ENCODE measurements at regions not wholly inside any gene's neighbourhood (a gene's known extent, or its start where the extent isn't known, plus 50 kb on each side); places are given as distances from the start of the nearest gene placed in this dataset.

DNA sequence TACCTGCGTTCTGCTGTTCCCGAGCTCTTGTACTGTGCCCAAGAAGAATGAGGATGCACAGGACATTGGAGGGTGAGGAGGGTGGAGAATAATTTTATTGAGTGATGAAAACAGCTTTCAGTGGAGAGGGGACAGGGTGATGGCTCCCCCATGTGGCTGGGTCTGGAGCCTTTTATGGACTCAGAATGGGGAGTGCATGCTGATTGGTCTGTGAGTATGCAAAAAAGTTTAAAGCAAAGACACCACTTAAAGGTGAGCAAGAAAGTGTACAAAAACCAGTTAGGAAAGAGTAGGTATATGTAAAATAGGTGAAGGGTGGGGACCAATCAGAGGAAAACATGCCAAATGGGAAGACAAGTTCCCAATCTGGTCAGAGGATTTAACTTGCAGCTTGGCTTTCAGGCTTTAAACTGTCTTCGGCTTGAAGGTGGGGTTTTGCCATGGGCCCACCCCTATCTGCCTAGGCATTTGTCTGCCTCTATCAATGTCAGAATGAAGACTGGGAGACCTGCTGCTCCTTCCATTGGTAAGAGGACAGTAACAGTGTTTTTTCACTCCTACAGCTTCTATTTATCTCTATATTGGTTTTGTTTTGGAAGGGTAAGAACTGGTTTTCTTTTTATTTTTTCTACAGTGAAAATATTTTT lies 118.0 kb upstream of the RAI14 start:
- DNase-seq (no peak), FAIRE-seq (no peak)
- Histone ChIP-seq H3K4me1 (ENCODE audit: control insufficient read depth in 3 of 3, insufficient read depth in 2 of 3, low read depth in 1 of 3, low read length in 2 of 3) (no peaks in the 10 kb centered on the region), H3K9me3 (ENCODE audit: control insufficient read depth in 2 of 2, insufficient read depth in 1 of 2, low read depth in 1 of 2, low read length in 1 of 2) (peaks cover 0 to 5% of the 10 kb centered on the region in 2 donors), H3K36me3 (ENCODE audit: control insufficient read depth in 3 of 3, insufficient read depth in 2 of 3, low read depth in 1 of 3, low read length in 3 of 3) (no peaks in the 10 kb centered on the region), H3K27me3 (ENCODE audit: control insufficient read depth in 3 of 3, insufficient read depth in 3 of 3, low read length in 3 of 3) (no peaks in the 10 kb centered on the region), H3K4me3 (ENCODE audit: low read depth in 1 of 3, low read length in 3 of 3) (no peak overlapping the region), H3K27ac (ENCODE audit: low read depth in 1 of 3, low read length in 2 of 3) (no peak overlapping the region)
- WGBS, 3 donors, result 93 to 96% (median 96%) methylated on average over 3 of the region's 3 CpGs

DNA sequence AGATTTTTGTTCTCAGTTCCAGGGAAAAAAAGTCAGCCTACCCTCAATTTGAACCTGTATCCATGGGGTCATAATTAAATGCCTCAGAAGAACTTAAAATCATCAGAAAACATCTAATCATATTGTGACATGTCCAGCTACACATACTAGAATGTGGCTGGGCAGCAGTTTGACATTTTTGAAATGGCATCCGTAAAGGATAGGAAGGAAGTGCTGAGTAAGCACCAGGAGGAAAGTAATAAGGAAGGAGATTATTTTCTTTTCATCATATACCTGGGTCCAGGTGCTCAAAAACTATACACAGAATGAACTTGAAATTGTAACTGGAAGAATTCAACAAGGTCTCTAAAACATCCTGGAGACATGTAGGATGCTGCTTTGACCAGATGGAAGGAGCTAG lies 116.9 kb upstream of the RAI14 start:
- FAIRE-seq, result no peak
- 37 to 53% (median 50%) methylated on average over 1 of the region's 1 CpG for WGBS, 3 donors
- Histone ChIP-seq H3K9me3 (ENCODE audit: control insufficient read depth in 2 of 2, insufficient read depth in 1 of 2, low read depth in 1 of 2, low read length in 1 of 2) (peaks cover 0 to 14% of the 10 kb centered on the region in 2 donors), H3K4me1 (ENCODE audit: control insufficient read depth in 3 of 3, insufficient read depth in 2 of 3, low read depth in 1 of 3, low read length in 2 of 3) (no peaks in the 10 kb centered on the region), H3K27ac (ENCODE audit: low read depth in 1 of 3, low read length in 2 of 3) (no peak overlapping the region), H3K4me3 (ENCODE audit: low read depth in 1 of 3, low read length in 3 of 3) (no peak overlapping the region), H3K36me3 (ENCODE audit: control insufficient read depth in 3 of 3, insufficient read depth in 2 of 3, low read depth in 1 of 3, low read length in 3 of 3) (no peaks in the 10 kb centered on the region), H3K27me3 (ENCODE audit: control insufficient read depth in 3 of 3, insufficient read depth in 3 of 3, low read length in 3 of 3) (no peaks in the 10 kb centered on the region)
- no peak for DNase-seq

DNA sequence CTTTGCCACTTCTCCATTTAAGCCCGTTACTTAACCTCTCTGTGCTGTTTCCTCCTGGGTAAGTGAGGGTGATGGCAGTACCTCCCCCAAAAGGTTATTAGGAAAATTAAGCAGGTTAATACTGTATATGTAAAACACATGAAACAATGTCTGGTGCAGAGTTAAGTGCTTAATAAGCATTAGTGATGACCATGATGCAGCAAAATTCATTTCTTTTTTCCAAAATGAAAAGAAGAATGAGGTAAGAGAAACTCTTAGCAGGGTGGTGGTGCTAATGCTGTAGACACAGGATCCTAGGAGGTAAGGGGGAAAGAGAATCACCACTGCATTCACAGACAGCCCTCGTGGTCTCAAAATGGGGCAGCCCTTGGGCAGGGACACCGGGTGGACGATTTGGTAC lies 115.1 kb upstream of the RAI14 start:
- Histone ChIP-seq H3K9me3 (ENCODE audit: control insufficient read depth in 2 of 2, insufficient read depth in 1 of 2, low read depth in 1 of 2, low read length in 1 of 2) (peaks cover 0 to 29% of the 10 kb centered on the region in 2 donors), H3K4me1 (ENCODE audit: control insufficient read depth in 3 of 3, insufficient read depth in 2 of 3, low read depth in 1 of 3, low read length in 2 of 3) (no peaks in the 10 kb centered on the region), H3K27ac (ENCODE audit: low read depth in 1 of 3, low read length in 2 of 3) (no peak overlapping the region), H3K4me3 (ENCODE audit: low read depth in 1 of 3, low read length in 3 of 3) (no peak overlapping the region), H3K36me3 (ENCODE audit: control insufficient read depth in 3 of 3, insufficient read depth in 2 of 3, low read depth in 1 of 3, low read length in 3 of 3) (no peaks in the 10 kb centered on the region), H3K27me3 (ENCODE audit: control insufficient read depth in 3 of 3, insufficient read depth in 3 of 3, low read length in 3 of 3) (no peaks in the 10 kb centered on the region)
- FAIRE-seq (no peak), DNase-seq (no peak)
- 91 to 97% (median 94%) methylated on average over 4 of the region's 4 CpGs for WGBS, 3 donors

DNA sequence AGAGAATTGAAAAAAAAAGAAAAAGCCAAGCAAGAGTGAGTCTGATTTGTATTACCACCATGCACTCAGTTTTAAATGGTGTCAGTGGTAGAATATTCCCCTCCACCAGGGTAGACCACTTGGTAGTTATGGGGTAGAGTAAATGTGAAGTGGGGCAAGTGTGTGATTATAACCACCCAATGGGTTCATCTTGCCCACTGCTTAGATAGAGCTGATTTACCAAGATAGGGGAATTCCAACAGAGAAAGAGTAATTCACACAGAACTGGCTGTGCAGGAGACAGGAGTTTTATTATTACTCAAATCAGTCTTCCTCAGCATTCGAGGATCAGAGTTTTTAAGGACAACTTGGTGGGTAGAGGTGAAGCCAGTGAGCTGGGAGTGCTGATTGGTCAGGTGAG lies 113.3 kb upstream of the RAI14 start:
- FAIRE-seq (no peak), DNase-seq (no peak)
- Histone ChIP-seq H3K36me3 (ENCODE audit: control insufficient read depth in 3 of 3, insufficient read depth in 2 of 3, low read depth in 1 of 3, low read length in 3 of 3) (no peaks in the 10 kb centered on the region), H3K4me1 (ENCODE audit: control insufficient read depth in 3 of 3, insufficient read depth in 2 of 3, low read depth in 1 of 3, low read length in 2 of 3) (no peaks in the 10 kb centered on the region), H3K27me3 (ENCODE audit: control insufficient read depth in 3 of 3, insufficient read depth in 3 of 3, low read length in 3 of 3) (no peaks in the 10 kb centered on the region), H3K9me3 (ENCODE audit: control insufficient read depth in 2 of 2, insufficient read depth in 1 of 2, low read depth in 1 of 2, low read length in 1 of 2) (peaks cover 0 to 41% of the 10 kb centered on the region in 2 donors), H3K27ac (ENCODE audit: low read depth in 1 of 3, low read length in 2 of 3) (no peak overlapping the region), H3K4me3 (ENCODE audit: low read depth in 1 of 3, low read length in 3 of 3) (no peak overlapping the region)
- WGBS, 3 donors, result 59 to 86% (median 69%) methylated on average over 1 of the region's 1 CpG

- Histone ChIP-seq H3K27ac (ENCODE audit: low read depth in 1 of 3, low read length in 2 of 3) (no peak overlapping the region), H3K4me3 (ENCODE audit: low read depth in 1 of 3, low read length in 3 of 3) (no peak overlapping the region), H3K9me3 (ENCODE audit: control insufficient read depth in 2 of 2, insufficient read depth in 1 of 2, low read depth in 1 of 2, low read length in 1 of 2) (peaks cover 0 to 41% of the 10 kb centered on the region in 2 donors), H3K27me3 (ENCODE audit: control insufficient read depth in 3 of 3, insufficient read depth in 3 of 3, low read length in 3 of 3) (no peaks in the 10 kb centered on the region), H3K36me3 (ENCODE audit: control insufficient read depth in 3 of 3, insufficient read depth in 2 of 3, low read depth in 1 of 3, low read length in 3 of 3) (no peaks in the 10 kb centered on the region), H3K4me1 (ENCODE audit: control insufficient read depth in 3 of 3, insufficient read depth in 2 of 3, low read depth in 1 of 3, low read length in 2 of 3) (no peaks in the 10 kb centered on the region)
- FAIRE-seq (no peak), DNase-seq (no peak)
- WGBS, 3 donors, result 9 to 52% (median 36%) methylated on average over 1 of the region's 1 CpG
Measured at GRCh38 chr5:34543687-34544086, 112.4 kb upstream of the RAI14 start.

DNA sequence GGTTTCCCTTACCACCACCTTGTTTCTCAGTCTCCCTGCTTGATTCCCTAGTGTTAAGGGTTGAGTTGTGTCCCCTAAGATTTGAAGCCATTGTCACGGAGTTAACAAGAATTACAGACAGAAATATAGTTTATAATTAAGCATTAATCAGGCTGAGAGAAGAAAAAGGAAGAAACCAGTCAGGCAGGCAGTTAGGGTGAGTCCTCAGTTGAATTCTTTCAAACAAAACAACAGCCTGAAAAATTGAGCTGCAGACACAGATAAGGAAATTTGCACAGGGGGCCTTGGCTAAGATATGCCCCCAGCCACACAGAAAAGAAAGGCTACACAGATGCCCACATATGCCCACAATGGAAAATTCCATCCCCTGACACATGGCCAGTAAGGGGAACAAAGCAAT lies 111.7 kb upstream of the RAI14 start:
- FAIRE-seq, result no peak
- H3K27ac ChIP-seq (ENCODE audit: low read depth in 1 of 3, low read length in 2 of 3), result no peak overlapping the region
- no peak for DNase-seq
- no peaks in the 10 kb centered on the region for H3K36me3 ChIP-seq (ENCODE audit: control insufficient read depth in 3 of 3, insufficient read depth in 2 of 3, low read depth in 1 of 3, low read length in 3 of 3)
- H3K4me1 ChIP-seq (ENCODE audit: control insufficient read depth in 3 of 3, insufficient read depth in 2 of 3, low read depth in 1 of 3, low read length in 2 of 3), result no peaks in the 10 kb centered on the region
- H3K9me3 ChIP-seq (ENCODE audit: control insufficient read depth in 2 of 2, insufficient read depth in 1 of 2, low read depth in 1 of 2, low read length in 1 of 2), result peaks cover 0 to 41% of the 10 kb centered on the region in 2 donors
- 67 to 82% (median 77%) methylated on average over 1 of the region's 1 CpG for WGBS, 3 donors
- H3K27me3 ChIP-seq (ENCODE audit: control insufficient read depth in 3 of 3, insufficient read depth in 3 of 3, low read length in 3 of 3), result no peaks in the 10 kb centered on the region
- H3K4me3 ChIP-seq (ENCODE audit: low read depth in 1 of 3, low read length in 3 of 3), result no peak overlapping the region

- DNase-seq (peak in 1 of 2 donors; percentile 69), FAIRE-seq (no peak)
- H3K9me3 ChIP-seq (ENCODE audit: control insufficient read depth in 2 of 2, insufficient read depth in 1 of 2, low read depth in 1 of 2, low read length in 1 of 2), result peaks cover 0 to 41% of the 10 kb centered on the region in 2 donors
- no peaks in the 10 kb centered on the region for H3K4me1 ChIP-seq (ENCODE audit: control insufficient read depth in 3 of 3, insufficient read depth in 2 of 3, low read depth in 1 of 3, low read length in 2 of 3)
- H3K4me3 ChIP-seq (ENCODE audit: low read depth in 1 of 3, low read length in 3 of 3), result no peak overlapping the region
- H3K27ac ChIP-seq (ENCODE audit: low read depth in 1 of 3, low read length in 2 of 3), result no peak overlapping the region
- H3K27me3 ChIP-seq (ENCODE audit: control insufficient read depth in 3 of 3, insufficient read depth in 3 of 3, low read length in 3 of 3), result no peaks in the 10 kb centered on the region
- H3K36me3 ChIP-seq (ENCODE audit: control insufficient read depth in 3 of 3, insufficient read depth in 2 of 3, low read depth in 1 of 3, low read length in 3 of 3), result no peaks in the 10 kb centered on the region
- 38 to 72% (median 54%) methylated on average over 3 of the region's 3 CpGs for WGBS, 3 donors
Measured at GRCh38 chr5:34545164-34545563, 111.0 kb upstream of the RAI14 start.

GRCh38 chr5:34545626-34546025 lies 110.5 kb upstream of the RAI14 start:
- WGBS, 3 donors, result 69 to 75% (median 72%) methylated on average over 2 of the region's 2 CpGs
- Histone ChIP-seq H3K4me3 (ENCODE audit: low read depth in 1 of 3, low read length in 3 of 3) (no peak overlapping the region), H3K36me3 (ENCODE audit: control insufficient read depth in 3 of 3, insufficient read depth in 2 of 3, low read depth in 1 of 3, low read length in 3 of 3) (no peaks in the 10 kb centered on the region), H3K27me3 (ENCODE audit: control insufficient read depth in 3 of 3, insufficient read depth in 3 of 3, low read length in 3 of 3) (no peaks in the 10 kb centered on the region), H3K9me3 (ENCODE audit: control insufficient read depth in 2 of 2, insufficient read depth in 1 of 2, low read depth in 1 of 2, low read length in 1 of 2) (peaks cover 0 to 41% of the 10 kb centered on the region in 2 donors), H3K27ac (ENCODE audit: low read depth in 1 of 3, low read length in 2 of 3) (no peak overlapping the region), H3K4me1 (ENCODE audit: control insufficient read depth in 3 of 3, insufficient read depth in 2 of 3, low read depth in 1 of 3, low read length in 2 of 3) (peaks cover 0 to 2% (median 0%) of the 10 kb centered on the region in 3 donors)
- DNase-seq, result no peak
- no peak for FAIRE-seq

All from small intestine (tissue), 7 donors.